HUDEP-2 (cell line): ENCODE measurements at regions not wholly inside any gene's neighbourhood (a gene's known extent, or its start where the extent isn't known, plus 50 kb on each side); places are given as distances from the start of the nearest gene placed in this dataset.

Source experiments
- DNase-seq, 76 experiments: peaks; one replicate each; lab custom pipeline; 2025; ENCODE audit not compliant: unreplicated experiment in 76 of 76; lab: John Stamatoyannopoulos, UW

DNA sequence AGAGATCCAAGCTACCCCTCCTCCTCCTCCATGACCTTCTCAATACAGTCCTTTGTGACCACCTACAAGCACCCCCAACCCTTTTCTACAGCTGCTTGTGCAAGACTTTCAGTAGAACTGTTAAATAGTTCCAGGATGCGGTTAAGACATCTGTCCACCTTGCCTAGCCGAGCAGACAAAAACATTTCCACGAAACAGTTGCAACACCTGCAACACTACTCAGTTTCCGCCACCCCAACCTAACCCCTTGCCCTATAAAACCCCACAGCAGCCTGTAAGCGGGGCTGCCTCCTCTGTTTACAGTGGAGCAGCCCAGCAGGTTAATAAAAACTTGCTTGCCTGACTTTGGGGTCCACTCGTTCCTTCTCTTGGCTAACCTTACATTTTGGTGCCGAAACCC lies 1803.5 kb upstream of the CDH6 start:
- DNase-seq: no peak

- no peak for DNase-seq
These were observed 1806.1 kb upstream of the CDH6 start for GRCh38 chr5:29387384-29387783.

DNA sequence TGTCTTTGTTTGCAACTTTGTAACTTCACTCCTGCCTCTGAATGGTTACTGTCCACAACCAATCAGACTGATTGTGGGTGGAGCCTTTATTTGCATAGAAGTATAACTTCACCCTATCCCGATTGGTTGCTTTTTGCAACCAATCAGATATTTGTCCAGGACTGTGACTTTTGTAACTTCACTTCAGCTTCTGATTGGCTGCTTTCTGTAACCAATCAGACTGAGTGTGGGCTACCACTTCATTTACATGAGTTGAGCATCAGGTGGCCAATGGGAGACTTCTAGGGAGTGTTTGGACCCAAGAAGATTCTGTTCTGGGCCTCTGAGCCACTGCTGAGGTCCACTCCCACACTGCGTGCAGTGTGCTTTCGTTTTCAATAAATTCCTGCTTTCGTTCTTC lies 1810.7 kb upstream of the CDH6 start:
- no peak for DNase-seq

GRCh38 chr5:29380029-29380428 lies 1813.5 kb upstream of the CDH6 start:
- no peak for DNase-seq

DNA sequence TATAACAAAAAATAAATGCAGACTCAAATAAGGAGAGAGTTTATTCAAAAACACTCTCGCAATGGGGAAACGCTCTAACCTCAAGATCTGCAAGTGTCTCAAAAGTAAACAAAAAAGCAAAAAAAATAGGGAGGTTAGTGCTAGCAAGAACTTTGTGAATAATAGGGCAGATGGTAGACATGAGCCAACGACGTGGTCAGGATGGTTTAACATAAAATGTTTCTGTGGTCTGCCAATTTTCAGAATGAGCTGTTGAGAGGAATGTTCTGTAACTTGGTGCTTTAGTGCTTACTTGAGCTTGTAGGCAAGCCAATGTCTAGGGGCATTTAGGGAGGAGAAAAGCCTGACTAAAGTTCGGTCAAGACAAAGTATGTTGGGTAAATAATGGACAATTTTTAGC lies 1813.9 kb upstream of the CDH6 start:
- no peak for DNase-seq

- DNase-seq: no peak
These were observed 1815.4 kb upstream of the CDH6 start for GRCh38 chr5:29378104-29378503.

DNA sequence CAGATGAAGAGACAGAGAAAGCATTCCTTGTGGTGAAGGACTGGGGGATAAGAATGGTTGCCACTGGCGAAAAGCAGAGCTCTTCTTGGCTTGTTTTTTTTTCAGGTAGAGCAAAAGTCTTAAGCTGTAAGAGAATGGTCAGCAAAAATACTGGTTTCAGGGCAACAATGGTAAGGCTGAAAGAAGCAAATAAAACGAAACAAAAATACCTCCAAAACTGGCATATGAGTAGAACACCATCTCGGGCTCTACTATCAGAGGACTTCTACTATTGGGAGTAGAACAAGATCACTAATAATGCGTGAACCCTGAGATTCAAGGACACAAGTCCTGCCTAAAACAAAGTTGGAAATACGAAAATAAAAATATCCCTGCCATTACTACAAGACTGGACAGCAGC lies 1823.2 kb upstream of the CDH6 start:
- DNase-seq: no peak

- peak in 5 of 76 experiments; percentile 1 to 41 (median 16) for DNase-seq
These were observed 1826.2 kb upstream of the CDH6 start for GRCh38 chr5:29367176-29367833.

DNA sequence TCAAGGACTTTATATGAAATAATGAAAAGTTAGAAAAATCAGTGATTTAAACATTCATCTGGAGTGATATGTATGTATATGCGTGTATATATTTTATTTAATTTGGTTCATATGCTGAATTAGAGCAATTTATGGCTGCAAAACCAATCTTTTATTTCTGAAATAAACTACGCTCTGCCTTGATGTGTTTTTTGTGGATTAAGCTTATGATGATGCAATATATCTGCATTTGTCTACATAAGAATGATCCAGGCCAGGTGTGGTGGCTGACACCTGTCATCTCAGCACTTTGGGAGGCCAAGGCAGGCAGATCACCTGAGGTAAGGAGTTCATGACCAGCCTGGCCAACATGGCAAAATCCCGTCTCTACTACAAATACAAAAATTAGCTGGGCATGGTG lies 1842.3 kb upstream of the CDH6 start:
- DNase-seq: no peak

- no peak for DNase-seq
These were observed 1856.5 kb upstream of the CDH6 start for GRCh38 chr5:29337030-29337429.

GRCh38 chr5:29321591-29321990 lies 1871.9 kb upstream of the CDH6 start:
- no peak for DNase-seq

DNA sequence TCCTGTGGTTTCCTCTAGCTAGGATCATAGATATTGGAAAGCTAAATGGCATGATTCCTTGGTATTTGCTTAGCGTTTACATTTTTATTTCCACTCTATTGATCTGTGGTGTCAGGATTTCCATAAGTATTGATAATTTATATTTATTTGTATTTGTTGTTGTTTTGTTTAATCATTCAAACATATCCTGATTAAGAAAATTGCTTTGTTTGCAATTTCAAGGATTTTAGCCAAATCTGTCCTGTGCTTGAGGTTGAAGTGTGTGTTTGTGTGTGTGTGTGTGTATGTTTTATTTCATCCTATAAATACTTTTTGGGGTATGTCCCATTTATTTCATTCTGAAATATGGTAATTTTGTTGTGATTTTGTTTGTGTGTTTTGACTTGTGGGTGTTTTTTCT lies 1884.1 kb upstream of the CDH6 start:
- DNase-seq: no peak

DNA sequence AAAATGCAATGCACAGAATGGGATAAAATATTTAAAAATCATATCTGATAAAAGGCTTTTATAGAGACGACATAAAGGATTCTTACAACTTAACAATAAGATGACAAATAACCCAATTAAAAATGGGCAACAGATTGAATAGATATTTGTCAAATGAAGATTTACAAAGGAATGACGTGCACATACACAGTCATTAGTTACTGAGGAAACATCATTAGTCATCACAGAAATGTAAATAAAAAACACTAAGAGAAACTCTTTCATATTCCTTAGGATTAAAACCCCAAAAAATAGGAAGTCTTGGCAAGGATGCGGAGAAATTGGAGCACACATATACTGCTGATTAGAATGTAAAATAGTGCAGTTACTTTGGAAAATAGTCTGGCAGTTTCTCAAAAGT lies 1886.0 kb upstream of the CDH6 start:
- DNase-seq: no peak

DNA sequence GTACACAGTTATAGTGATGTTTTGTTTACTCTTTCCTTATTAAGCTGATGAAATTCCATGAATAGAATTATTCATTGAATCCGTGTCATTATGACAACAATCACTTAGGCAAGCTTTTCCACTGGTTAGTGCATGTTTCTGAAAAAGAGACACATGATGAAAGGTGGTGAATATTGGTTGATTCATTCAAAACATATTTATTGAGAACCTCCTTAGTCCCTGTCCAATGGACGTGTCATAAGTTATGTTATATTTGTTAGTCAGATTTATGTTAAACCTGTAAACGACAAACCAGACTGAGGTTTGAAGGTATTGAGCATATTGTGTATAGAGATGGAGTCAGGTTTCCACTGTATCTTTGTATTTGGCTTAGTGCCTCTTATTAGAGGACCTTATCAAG lies 1888.9 kb upstream of the CDH6 start:
- DNase-seq: no peak

DNA sequence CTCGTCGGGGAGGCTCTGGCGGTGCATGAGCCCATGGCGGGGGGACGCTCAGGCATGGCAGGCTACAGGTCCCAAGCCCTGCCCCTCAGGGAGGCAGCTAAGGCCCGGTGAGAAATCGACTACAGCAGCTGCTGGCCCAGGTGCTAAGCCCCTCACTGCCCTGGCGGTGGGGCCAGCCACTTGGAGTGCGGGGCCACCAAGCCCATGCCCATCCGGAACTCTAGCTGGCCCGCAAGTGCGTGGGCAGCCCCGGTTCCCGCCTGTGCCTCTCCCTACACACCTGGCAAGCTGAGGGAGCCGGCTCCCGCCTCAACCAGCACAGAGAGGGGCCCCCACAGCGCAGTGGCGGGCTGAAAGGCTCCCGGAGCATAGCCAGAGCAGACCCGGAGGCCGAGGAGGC lies 1896.9 kb upstream of the CDH6 start:
- no peak for DNase-seq

DNA sequence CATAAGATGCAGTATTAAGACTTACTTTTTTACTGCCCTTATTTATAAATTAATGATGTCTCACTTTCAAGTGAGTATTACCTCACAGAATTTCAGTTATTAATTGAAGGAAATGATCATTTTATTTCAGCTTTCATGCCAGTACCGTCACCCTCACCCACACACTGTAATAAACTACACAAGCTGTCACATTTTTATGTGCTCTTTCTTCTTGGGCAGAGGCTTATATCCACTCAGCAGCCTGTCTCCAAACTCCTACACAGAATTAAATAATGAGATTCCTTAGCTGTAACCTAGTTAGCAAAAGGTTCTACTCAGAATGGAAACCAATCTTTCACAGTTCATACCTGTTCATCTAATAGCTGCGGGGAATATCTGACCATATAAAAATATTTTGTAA lies 1915.8 kb upstream of the CDH6 start:
- no peak for DNase-seq

DNA sequence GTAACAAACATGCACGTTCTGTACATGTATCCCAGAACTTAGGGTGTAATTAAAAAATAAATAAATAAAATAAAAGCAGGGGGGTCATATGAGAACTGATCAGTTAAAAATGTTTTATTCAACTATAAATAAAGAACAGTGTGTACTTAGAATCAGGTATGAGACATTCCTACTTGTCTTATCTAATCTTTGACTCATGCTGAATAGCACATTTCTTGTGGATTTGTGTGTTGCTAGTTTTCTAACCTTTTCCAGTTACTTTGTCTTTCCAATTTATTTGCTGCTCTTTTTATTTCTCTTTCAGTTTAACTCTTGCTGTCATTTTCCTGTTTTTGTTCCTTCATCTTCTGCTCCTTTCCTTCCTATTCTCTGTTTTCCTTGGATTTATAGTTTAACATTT lies 1917.1 kb upstream of the CDH6 start:
- no peak for DNase-seq

- no peak for DNase-seq
These were observed 1929.6 kb upstream of the CDH6 start for GRCh38 chr5:29263915-29264351.

DNA sequence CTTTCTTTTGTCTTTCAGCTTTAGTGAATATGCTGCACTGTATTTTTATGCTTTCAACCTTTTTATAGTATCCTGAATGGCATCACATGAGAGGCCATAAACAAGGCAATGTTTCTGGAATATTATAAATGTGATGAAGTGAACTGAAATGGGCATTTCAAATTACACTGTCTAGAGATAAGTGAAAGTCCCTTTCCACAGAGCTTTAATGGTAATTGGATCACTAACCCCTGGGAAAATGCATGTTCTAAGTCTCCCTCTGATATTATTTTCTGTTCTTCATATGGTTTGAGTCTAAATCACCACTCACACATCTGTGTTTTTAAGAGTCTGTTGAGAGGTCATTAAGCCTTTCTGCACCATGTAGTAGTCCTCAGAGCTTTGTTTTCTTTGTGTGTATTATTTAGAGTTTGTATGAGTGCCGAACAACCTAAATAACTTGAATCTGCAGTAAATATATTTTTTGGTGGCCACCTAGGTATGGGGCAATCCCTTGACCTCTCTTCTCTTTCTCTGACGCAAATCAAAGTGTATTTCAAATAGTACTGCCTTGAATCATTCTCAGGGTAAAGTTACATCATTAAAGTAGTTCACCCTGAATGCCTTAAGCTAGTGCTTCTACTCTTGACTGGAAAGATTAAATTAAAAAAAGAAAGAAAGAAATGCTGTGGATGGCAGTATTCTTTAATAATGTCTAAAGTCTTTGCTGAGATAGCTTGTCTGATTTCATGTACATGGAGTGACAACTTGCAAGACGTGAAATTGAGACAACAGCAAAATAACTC lies 1931.0 kb upstream of the CDH6 start:
- no peak for DNase-seq

GRCh38 chr5:29261213-29261612 lies 1932.3 kb upstream of the CDH6 start:
- DNase-seq: no peak

DNA sequence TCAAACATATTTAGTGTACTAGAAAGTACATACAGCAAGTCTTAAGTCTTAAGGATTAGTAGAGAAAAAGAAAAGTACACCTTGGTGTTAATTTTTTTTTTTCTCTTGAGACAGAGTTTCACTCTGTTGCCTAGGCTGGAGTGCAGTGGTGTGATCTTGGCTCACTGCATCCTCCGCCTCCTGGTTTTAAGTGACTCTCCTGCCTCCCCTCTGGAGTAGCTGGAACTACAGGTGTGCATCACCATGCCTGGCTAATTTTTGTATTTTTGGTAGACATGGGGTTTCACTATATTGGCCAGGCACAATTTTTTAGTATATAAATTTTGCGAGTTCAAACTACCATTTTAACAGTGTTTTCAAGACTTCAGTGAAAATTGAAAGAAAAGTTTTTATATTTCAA lies 1941.1 kb upstream of the CDH6 start:
- no peak for DNase-seq

- no peak for DNase-seq
These were observed 1946.0 kb upstream of the CDH6 start for GRCh38 chr5:29247346-29248028.
